GM04503 (cell line): ENCODE measurements at regions not wholly inside any gene's neighbourhood (a gene's known extent, or its start where the extent isn't known, plus 50 kb on each side); places are given as distances from the start of the nearest gene placed in this dataset.

ENCODE experiments used
- DNase-seq: peaks from one replicate; pipeline ENCODE4 v3.0.0-alpha.2; 2012; ENCODE audit warnings: low read depth

GRCh38 chr4:189279188-189279587 is 661.5 kb upstream of the FRG1 start:
- DNase-seq: no peak

GRCh38 chr4:189285377-189285776 is 655.3 kb upstream of the FRG1 start:
- no peak for DNase-seq

- no peak for DNase-seq
Measured at GRCh38 chr4:189291939-189292338, 648.7 kb upstream of the FRG1 start.

DNA sequence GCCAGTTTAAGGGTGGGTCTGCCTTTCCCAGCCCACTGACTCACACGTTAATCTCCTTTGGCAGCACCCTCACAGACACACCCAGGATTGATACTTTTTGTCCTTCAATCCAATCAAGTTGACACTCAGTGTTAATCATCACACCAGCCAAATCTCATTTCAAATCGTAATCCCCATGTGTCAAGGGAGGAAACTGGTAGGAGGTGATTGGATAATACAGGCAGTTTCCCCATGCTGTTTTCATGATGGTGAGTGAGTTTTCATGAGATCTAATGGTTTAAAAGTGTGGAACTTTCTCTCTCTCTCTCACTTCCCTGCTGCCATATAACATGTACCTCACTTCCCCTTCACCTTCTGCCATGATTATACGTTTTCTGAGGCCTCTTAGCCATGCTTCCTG is 647.2 kb upstream of the FRG1 start:
- no peak for DNase-seq

- no peak for DNase-seq
Measured at GRCh38 chr4:189294574-189294973, 646.1 kb upstream of the FRG1 start.

DNA sequence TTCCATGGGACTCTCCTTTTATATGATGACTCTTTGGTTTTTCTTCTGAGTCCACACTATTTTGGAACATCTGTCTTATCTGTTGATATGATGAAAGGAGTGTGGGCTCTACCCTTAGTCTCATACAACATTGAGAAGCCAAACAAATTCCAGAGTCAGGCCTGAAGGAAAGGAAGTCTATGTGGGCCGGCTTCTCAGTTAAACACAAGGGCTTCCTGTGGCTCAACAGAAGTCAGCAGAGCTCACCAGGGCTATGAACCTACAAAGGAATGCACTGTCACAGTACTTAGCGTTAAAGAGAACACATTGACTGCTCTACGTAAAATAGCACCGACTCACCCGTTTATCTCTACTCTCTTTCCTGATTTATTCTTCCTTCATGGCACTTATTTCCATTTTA is 641.0 kb upstream of the FRG1 start:
- DNase-seq: no peak

DNA sequence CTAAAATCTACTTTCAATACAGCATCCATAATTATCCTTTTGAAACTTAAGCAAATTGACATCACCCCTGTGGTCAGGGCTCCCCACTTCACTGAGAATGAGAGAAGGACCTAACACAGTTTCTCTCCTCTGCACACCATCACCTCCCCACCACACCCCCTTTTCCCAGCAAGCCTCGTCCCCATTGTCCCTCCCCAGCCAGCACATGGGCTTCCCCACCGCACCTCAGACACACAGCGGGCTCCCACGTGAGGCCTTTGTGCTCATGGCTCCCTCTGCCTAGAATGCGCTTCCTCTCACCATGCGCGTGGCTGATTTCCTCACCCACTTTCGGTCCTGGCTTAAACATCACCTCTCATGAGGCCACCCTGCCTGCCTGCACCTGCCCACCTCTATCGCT is 639.0 kb upstream of the FRG1 start:
- DNase-seq: no peak

DNA sequence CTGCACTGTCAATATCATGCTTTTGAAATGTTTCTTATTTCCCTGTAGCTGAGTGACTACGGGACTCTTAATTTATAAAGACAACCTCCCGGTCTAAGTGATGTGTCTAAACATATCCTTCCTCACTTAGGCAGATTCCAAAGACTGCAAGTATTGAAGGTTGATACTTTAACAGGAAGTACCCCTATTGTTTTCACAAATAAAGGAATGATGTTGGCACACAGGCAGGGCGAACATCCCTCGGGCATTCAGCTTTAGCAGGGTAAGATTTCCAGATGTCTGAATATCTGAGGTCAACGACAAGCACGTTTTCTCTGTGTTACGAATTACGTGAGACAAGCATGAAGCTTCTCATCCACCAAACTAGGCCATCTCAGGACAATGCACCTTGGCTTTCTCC is 638.0 kb upstream of the FRG1 start:
- no peak for DNase-seq

DNA sequence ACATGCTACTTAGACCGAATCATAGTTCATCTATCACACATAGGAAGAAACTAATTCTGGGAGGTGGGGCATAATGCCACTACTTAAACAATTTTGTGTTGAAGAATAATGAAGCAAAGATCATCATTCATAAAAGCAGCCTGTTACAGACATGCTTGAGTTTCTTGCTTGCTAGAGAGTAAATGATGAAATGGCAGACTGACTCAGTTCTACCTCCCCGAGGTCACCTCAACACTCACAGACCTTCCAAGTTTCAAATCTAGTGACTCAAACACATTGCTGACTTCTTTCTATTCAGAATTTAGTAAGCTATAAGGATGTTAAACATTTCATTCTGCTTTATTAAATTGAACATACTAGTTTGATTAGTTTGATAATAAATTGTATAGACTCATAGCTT is 636.5 kb upstream of the FRG1 start:
- DNase-seq: no peak

GRCh38 chr4:189304809-189305208 is 635.9 kb upstream of the FRG1 start:
- DNase-seq: no peak

- no peak for DNase-seq
Measured at GRCh38 chr4:189305500-189305899, 635.2 kb upstream of the FRG1 start.

DNA sequence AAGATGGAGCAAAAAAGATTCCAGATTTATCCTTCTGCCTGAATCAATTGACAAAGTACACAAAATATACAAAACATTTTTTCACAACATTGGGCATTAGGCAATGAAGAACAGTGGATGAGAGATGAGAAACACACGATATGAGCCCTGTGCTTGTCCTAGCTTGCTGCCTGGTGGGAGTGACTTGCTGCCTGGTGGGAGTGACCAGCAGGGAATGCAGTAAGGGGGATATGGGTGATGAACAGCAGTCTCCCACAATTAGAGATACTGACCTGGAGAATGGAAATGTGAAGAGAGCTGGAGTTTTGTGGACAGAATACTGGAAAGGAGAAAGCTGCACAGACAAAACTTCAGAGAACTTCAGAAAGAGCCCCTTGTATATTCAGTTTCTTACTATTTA is 629.4 kb upstream of the FRG1 start:
- no peak for DNase-seq

DNA sequence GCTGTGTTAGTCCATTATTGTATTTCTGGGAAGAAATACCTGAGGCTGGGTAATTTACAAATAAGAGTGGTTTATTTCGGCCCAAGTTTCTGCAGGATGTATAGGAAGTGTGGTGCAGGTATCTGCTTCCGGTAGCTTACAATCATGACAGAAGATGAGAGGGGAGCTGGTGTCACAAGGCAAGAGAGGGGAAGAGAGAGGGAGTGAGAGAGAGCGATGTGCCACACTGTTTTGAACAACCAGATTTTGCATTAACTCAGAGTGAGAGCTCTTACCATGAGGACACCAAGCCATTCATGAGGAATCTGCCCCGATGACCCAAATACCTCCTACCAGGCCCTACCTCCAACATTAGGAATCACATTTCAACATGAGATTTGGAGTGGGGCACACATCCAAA is 627.6 kb upstream of the FRG1 start:
- no peak for DNase-seq

- no peak for DNase-seq
Measured at GRCh38 chr4:189313861-189314513, 626.7 kb upstream of the FRG1 start.

DNA sequence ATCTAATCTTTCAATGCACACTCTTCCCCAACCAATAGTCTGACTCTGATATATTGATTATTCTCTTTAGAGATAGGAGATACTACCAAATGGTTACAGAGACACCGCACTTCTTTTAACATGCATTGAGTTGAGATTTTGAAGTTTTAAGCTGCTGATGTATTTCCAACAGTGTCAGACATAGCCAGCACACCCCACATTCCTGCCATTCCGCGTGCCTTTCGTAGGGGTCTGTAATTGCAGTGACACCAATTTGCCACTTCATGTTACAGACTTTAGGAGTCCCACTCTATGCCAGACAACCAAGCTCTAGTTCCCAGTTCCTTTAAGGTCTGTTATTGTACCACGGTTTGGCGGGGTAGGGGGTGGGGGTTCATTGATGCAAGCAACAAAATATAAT is 618.2 kb upstream of the FRG1 start:
- no peak for DNase-seq

- no peak for DNase-seq
Measured at GRCh38 chr4:189341881-189342280, 598.8 kb upstream of the FRG1 start.

DNA sequence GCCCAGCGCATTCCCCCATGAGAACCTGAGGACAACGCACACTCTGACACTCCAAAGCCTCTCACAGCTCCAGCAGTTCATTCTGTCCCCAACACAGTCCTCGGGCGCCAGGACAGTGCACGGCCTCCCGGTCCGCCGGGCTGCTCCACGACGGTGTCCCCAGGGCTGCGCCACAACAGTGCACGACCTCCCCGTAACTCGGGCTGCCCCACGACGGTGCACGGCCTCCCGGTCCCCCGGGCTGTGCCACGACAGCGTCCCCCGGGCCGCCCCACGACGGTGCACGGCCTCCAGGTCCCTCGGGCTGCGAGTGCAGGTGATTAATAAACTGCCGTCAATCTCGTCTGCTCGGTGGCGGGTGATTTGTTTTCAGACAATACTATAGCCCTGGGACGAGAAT is 585.1 kb upstream of the FRG1 start:
- no peak for DNase-seq

GRCh38 chr4:189362364-189362763 is 578.3 kb upstream of the FRG1 start:
- DNase-seq: no peak

- no peak for DNase-seq
Measured at GRCh38 chr4:189364032-189364449, 576.6 kb upstream of the FRG1 start.

GRCh38 chr4:189365451-189365850 is 575.2 kb upstream of the FRG1 start:
- DNase-seq: no peak

DNA sequence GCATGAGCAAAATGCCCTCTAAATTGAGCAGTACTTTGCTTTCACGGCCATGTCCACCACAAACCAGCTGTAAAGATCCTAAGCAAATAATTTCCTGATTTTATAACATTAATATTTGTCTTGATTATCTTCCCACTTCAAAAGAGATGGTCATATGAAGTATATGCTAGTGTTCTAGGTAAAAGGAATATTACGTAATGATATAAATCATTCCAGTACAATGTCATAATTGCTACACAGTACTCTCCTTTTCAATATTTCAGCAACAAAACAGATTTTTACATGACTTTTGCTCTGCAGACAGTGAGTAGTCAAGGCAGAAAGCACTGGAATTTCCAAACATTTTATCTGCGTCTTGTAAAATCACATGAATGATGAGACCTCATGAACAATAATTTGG is 572.8 kb upstream of the FRG1 start:
- no peak for DNase-seq

GRCh38 chr4:189374176-189374575 is 566.5 kb upstream of the FRG1 start:
- DNase-seq: no peak

- DNase-seq: no peak
Measured at GRCh38 chr4:189376901-189377300, 563.8 kb upstream of the FRG1 start.

- no peak for DNase-seq
Measured at GRCh38 chr4:189377569-189377968, 563.1 kb upstream of the FRG1 start.

- no peak for DNase-seq
Measured at GRCh38 chr4:189385098-189385497, 555.6 kb upstream of the FRG1 start.
